HepG2 (cell line): ENCODE measurements at regions not wholly inside any gene's neighbourhood (a gene's known extent, or its start where the extent isn't known, plus 50 kb on each side); places are given as distances from the start of the nearest gene placed in this dataset.

Experiments used
- AGO2 ChIP-seq: fragments of 200-400 bp; formaldehyde crosslinking; optimal IDR thresholded peaks from 2 replicates; pipeline ENCODE3; 2017; ENCODE audit warnings: mild to moderate bottlenecking, low read depth, low read length, moderate library complexity
- GZF1 ChIP-seq: sonication (generic); formaldehyde crosslinking; IDR thresholded peaks from 2 replicates; pipeline ENCODE4 v1.5.1; 2020; ENCODE audit warnings: mild to moderate bottlenecking, missing genetic modification reagents
- HDAC1 ChIP-seq: sonication (generic); formaldehyde crosslinking; IDR thresholded peaks from 2 replicates; pipeline ENCODE4 v1.5.1; 2020; ENCODE audit warnings: mild to moderate bottlenecking, missing genetic modification reagents
- HNF4G ChIP-seq, 2 experiments: sonication (generic) in 1 of 2; formaldehyde crosslinking in 1 of 2; IDR thresholded peaks; 2 replicates each; pipeline versions ENCODE4 v1.4.0 to v1.6.1; 2011 to 2020; ENCODE audit warnings: borderline replicate concordance in 2 of 2, low read depth in 2 of 2, mild to moderate bottlenecking in 2 of 2, low read length in 1 of 2, missing genetic modification reagents in 1 of 2, moderate library complexity in 1 of 2
- SAFB2 ChIP-seq: sonication (generic); formaldehyde crosslinking; IDR thresholded peaks from 2 replicates; pipeline ENCODE4 v1.5.1; 2020; ENCODE audit warnings: missing genetic modification reagents, low read depth, mild to moderate bottlenecking, borderline replicate concordance
- ZNF12 ChIP-seq: sonication (generic); formaldehyde crosslinking; IDR thresholded peaks from 2 replicates; pipeline ENCODE4 v1.5.0; 2020; ENCODE audit warnings: missing genetic modification reagents
- ZNF225 ChIP-seq: sonication (generic); formaldehyde crosslinking; IDR thresholded peaks from 2 replicates; pipeline ENCODE4 v1.4.0; 2020; ENCODE audit warnings: mild to moderate bottlenecking, missing genetic modification reagents
- ZNF230 ChIP-seq: sonication (generic); formaldehyde crosslinking; IDR thresholded peaks from 2 replicates; pipeline ENCODE4 v1.4.0; 2020; ENCODE audit warnings: mild to moderate bottlenecking, missing genetic modification reagents
- ZNF652 ChIP-seq: IDR thresholded peaks from 2 replicates; pipeline ENCODE4 v1.6.1; 2016; ENCODE audit warnings: low read depth, borderline replicate concordance
- ZNF773 ChIP-seq: sonication (generic); formaldehyde crosslinking; IDR thresholded peaks from 2 replicates; pipeline ENCODE4 v1.4.0; 2020; ENCODE audit warnings: missing genetic modification reagents, borderline replicate concordance
- ZNF839 ChIP-seq: sonication (generic); formaldehyde crosslinking; IDR thresholded peaks from 2 replicates; pipeline ENCODE4 v1.4.0; 2020; ENCODE audit warnings: missing genetic modification reagents, mild to moderate bottlenecking, borderline replicate concordance
- TF ChIP-seq, protein P1 (sequence below): sonication (generic); formaldehyde crosslinking; IDR thresholded peaks from 2 replicates; pipeline ENCODE4 v1.8.0; 2022; ENCODE audit warnings: low read depth, missing genetic modification reagents
- TF ChIP-seq, protein P2 (sequence below), 2 experiments: sonication (generic) in 1 of 2; formaldehyde crosslinking in 1 of 2; IDR thresholded peaks; 2 replicates each; pipeline versions ENCODE4 v1.6.1 to v1.9.0; 2014 to 2022; ENCODE audit warnings: antibody characterized with exemption in 1 of 2, borderline replicate concordance in 1 of 2, inconsistent platforms in 1 of 2, low read depth in 1 of 2, missing genetic modification reagents in 1 of 2
- TF ChIP-seq, protein P3 (sequence below): sonication (generic); formaldehyde crosslinking; IDR thresholded peaks from 2 replicates; pipeline ENCODE4 v1.5.1; 2020; ENCODE audit warnings: mild to moderate bottlenecking, missing genetic modification reagents, moderate library complexity
- TF ChIP-seq, protein P4 (sequence below): sonication (generic); formaldehyde crosslinking; IDR thresholded peaks from 2 replicates; pipeline ENCODE4 v1.8.0; 2022; ENCODE audit warnings: mild to moderate bottlenecking, missing genetic modification reagents, moderate library complexity

DNA sequence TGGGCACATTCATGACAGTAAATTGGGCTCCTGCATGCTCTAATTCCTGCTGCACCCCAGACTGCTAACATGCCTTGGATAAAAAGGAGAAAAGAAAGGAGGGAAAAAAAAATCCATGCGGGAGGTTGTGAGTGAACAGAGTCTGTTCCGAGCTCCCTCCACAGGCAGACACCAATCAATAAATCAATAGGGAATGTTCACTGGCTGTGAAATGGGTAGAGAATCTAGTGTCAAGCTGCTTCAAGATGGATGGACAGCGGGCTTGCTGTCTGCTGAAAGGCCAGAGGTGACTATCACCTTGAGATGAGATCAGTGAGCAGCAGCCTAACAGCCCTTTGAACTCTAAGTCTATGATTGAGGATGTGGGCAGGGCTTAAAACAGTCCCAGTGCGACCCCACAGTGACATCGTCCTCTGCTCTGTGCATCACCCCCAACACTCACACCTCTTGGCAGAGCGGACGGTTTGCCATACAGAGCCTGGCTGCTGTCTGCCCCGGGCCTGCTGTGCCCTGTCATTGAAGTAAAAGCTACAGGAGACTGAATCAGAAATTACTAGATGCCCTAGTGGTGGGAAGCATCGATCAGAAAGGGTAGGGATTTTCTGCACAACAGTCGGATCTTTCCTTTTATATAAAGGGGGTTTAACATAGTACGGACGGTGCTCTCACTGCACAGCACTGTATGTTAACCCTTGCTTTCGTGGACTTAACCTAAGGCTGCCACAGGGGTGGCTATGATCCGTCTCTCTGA is 247.9 kb upstream of the ONECUT1 start (continued):
- no peak for TF ChIP-seq ZNF773 (CRISPR knock-in tag)
- TF ChIP-seq ZNF12 (CRISPR knock-in tag): no peak
- no peak for TF ChIP-seq AGO2
- TF ChIP-seq HNF4G (IDR thresholded peaks at IDR 0.05; ENCODE audit: borderline replicate concordance, low read depth, low read length): no peak
- no peak for TF ChIP-seq HNF4G (CRISPR knock-in tag; IDR thresholded peaks at IDR 0.05; ENCODE audit: borderline replicate concordance, low read depth)
- no peak for TF ChIP-seq GZF1 (CRISPR knock-in tag)
- TF ChIP-seq, protein P1, sequence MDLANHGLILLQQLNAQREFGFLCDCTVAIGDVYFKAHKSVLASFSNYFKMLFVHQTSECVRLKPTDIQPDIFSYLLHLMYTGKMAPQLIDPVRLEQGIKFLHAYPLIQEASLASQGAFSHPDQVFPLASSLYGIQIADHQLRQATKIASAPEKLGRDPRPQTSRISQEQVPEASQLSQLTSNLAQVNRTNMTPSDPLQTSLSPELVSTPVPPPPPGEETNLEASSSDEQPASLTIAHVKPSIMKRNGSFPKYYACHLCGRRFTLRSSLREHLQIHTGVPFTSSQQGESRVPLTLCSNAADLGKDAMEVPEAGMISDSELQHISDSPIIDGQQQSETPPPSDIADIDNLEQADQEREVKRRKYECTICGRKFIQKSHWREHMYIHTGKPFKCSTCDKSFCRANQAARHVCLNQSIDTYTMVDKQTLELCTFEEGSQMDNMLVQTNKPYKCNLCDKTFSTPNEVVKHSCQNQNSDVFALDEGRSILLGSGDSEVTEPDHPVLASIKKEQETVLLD (CRISPR knock-in tag): no peak
- TF ChIP-seq, protein P2, sequence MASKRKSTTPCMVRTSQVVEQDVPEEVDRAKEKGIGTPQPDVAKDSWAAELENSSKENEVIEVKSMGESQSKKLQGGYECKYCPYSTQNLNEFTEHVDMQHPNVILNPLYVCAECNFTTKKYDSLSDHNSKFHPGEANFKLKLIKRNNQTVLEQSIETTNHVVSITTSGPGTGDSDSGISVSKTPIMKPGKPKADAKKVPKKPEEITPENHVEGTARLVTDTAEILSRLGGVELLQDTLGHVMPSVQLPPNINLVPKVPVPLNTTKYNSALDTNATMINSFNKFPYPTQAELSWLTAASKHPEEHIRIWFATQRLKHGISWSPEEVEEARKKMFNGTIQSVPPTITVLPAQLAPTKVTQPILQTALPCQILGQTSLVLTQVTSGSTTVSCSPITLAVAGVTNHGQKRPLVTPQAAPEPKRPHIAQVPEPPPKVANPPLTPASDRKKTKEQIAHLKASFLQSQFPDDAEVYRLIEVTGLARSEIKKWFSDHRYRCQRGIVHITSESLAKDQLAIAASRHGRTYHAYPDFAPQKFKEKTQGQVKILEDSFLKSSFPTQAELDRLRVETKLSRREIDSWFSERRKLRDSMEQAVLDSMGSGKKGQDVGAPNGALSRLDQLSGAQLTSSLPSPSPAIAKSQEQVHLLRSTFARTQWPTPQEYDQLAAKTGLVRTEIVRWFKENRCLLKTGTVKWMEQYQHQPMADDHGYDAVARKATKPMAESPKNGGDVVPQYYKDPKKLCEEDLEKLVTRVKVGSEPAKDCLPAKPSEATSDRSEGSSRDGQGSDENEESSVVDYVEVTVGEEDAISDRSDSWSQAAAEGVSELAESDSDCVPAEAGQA (IDR thresholded peaks at IDR 0.05; ENCODE audit: low read depth): no peak
- TF ChIP-seq, protein P2 (CRISPR knock-in tag; IDR thresholded peaks at IDR 0.05; ENCODE audit: borderline replicate concordance): no peak
- peak; percentile 55; the same call in 1 of the 2 replicates for TF ChIP-seq HDAC1
- no peak for TF ChIP-seq ZNF839 (CRISPR knock-in tag)
- TF ChIP-seq, protein P3, sequence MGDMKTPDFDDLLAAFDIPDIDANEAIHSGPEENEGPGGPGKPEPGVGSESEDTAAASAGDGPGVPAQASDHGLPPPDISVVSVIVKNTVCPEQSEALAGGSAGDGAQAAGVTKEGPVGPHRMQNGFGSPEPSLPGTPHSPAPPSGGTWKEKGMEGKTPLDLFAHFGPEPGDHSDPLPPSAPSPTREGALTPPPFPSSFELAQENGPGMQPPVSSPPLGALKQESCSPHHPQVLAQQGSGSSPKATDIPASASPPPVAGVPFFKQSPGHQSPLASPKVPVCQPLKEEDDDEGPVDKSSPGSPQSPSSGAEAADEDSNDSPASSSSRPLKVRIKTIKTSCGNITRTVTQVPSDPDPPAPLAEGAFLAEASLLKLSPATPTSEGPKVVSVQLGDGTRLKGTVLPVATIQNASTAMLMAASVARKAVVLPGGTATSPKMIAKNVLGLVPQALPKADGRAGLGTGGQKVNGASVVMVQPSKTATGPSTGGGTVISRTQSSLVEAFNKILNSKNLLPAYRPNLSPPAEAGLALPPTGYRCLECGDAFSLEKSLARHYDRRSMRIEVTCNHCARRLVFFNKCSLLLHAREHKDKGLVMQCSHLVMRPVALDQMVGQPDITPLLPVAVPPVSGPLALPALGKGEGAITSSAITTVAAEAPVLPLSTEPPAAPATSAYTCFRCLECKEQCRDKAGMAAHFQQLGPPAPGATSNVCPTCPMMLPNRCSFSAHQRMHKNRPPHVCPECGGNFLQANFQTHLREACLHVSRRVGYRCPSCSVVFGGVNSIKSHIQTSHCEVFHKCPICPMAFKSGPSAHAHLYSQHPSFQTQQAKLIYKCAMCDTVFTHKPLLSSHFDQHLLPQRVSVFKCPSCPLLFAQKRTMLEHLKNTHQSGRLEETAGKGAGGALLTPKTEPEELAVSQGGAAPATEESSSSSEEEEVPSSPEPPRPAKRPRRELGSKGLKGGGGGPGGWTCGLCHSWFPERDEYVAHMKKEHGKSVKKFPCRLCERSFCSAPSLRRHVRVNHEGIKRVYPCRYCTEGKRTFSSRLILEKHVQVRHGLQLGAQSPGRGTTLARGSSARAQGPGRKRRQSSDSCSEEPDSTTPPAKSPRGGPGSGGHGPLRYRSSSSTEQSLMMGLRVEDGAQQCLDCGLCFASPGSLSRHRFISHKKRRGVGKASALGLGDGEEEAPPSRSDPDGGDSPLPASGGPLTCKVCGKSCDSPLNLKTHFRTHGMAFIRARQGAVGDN (CRISPR knock-in tag): peak; percentile 34
- TF ChIP-seq ZNF652 (CRISPR knock-in tag): peak; percentile 71
- no peak for TF ChIP-seq SAFB2 (CRISPR knock-in tag)
- no peak for TF ChIP-seq ZNF225 (CRISPR knock-in tag)
- TF ChIP-seq, protein P4, sequence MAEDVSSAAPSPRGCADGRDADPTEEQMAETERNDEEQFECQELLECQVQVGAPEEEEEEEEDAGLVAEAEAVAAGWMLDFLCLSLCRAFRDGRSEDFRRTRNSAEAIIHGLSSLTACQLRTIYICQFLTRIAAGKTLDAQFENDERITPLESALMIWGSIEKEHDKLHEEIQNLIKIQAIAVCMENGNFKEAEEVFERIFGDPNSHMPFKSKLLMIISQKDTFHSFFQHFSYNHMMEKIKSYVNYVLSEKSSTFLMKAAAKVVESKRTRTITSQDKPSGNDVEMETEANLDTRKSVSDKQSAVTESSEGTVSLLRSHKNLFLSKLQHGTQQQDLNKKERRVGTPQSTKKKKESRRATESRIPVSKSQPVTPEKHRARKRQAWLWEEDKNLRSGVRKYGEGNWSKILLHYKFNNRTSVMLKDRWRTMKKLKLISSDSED (CRISPR knock-in tag): no peak
- no peak for TF ChIP-seq ZNF230 (CRISPR knock-in tag)
